Renal cortical epithelial cell (primary cell): ENCODE measurements at regions not wholly inside any gene's neighbourhood (a gene's known extent, or its start where the extent isn't known, plus 50 kb on each side); places are given as distances from the start of the nearest gene placed in this dataset.
A peak's percentile ranks its signal among the peaks of the same experiment; 100 is the strongest.

Source experiments
- DNase-seq: peaks from one replicate; pipeline ENCODE4 v3.0.0-alpha.2; 2011; ENCODE audit warnings: low read depth

DNA sequence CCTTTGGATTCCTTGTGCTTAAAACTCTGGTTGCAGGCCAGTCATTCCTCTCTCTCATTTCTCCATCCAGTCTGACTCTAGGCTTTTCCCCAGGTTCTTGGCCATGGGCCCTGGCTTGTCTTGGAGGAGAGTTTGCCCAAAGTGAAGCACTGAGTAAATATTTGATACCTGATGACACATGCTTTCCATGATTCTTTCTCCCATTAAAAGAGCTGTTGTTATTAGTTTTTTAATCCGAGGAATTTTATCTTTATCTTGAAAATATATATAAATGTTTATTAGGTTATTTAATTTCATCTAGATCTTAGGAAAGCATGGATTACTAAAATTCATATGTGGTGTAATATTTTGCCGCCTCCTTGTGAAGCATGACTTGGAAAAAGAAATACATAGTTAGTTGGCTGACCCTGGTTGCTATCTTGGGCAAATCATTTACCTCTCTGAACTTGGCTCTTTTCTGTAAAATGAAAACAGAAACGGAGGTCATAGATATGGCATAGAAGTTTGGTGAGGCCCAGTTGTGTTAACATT, 650.1 kb downstream of the SLC4A3 start:
- peak; percentile 91 for DNase-seq

DNA sequence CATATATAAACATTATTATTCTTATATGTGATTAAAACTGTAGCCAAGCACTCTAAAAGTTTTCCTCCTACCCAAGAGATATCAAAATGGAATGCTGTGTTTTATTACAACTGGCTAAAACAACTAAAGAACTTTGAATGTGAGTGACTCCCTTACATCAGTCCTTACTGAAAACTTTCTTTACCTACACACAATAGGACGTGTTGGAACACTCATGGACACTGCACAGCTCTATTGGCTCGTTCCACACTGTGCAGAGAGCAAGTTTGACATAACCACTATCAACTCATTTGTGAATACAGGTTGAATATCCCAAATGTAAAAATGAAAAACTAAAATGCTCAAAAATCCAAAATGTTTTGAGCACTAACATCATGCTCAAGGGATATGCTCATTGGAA, 650.6 kb downstream of the SLC4A3 start:
- no peak for DNase-seq

DNA sequence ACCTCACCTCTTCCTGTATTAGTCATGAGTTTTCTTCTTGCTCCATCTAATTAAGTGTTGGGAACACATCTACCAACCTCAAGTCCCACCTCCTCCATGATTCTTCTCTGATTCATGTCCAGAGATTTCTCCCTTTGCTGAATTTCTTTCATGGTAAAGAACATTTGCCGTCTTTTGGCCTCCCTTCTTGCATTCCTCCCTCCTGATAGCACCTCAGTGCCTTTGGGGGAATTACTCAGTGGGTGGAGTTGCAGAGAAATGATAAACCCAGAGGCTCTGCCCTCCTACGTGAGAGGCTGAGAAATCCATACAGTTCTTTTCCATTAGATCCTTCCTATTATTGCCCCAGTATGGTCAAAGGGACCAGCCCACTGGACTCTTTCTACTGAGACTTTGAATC, 651.9 kb downstream of the SLC4A3 start:
- DNase-seq: peak; percentile 87

DNA sequence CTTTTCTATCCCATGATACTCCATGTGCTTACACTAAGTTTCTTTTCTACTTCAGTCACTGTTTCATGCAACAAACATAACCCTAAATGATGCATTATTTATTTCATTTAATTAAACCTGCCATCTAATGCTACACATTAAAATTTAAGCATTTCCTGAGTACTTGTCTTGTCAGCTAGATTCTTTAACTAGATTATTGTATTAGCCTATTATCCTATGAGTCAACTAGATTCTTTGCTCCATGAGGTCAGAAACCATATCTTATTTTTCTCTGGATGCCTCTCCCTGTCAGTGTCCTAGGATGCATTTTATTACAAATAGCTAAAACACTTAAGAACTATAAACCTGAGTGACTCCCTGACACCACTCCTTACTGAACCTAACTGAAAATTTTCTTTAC, 652.4 kb downstream of the SLC4A3 start:
- DNase-seq: peak; percentile 22

DNA sequence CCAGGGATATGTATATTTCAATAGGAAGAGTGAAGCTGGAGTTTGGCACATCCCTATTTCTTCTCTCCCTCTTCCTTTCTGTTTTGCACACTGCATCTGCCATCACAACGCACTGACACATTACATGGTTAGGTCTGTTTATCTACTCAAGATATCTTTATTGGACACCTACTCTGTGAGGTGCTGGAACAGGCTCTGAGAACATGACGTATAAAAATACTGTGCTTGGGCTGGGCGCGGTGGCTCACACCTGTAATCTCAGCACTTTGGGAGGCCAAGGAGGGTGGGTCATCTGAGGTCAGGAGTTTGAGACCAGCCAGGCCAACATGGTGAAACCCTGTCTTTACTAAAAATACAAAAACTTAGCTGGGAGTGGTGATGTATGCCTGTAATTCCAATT, 653.3 kb downstream of the SLC4A3 start:
- no peak for DNase-seq

DNA sequence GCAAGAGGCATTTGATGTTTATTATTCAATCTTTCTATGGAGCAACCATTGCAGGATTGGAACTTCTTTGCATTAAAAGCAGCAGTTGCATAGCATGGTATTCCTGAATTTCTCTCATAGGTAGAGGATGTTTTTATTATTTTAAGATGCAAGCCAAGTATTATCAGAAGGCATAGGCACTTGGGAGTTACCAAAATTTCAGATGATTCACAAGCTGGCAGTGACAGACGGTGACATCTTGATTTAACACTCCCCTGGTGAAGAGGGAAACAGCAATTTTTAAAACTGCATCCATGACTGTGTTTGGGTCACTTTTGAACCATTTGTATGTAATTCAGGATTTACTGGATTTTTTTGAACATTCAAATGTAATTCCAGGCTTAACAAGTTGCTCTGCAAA, 654.3 kb downstream of the SLC4A3 start:
- DNase-seq: no peak

DNA sequence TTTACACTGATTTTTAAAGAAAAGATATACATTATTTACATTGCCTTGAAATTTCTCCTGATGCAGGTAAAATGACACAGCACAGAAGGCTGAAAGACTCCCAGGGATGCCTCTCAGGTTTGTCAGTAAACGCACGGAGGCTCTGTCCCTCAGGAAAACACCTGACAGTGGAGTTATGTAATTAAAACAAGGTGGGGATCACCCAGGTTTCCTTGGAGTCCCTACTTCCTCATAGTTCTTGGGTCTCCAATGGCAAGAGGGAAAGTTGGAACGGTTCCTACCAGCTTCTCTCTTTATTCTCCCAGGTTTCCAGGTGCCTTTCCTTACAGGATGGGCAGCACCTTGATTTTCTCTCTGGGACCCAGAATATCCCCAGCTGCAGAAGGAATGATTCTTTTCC, 654.8 kb downstream of the SLC4A3 start:
- DNase-seq: no peak

DNA sequence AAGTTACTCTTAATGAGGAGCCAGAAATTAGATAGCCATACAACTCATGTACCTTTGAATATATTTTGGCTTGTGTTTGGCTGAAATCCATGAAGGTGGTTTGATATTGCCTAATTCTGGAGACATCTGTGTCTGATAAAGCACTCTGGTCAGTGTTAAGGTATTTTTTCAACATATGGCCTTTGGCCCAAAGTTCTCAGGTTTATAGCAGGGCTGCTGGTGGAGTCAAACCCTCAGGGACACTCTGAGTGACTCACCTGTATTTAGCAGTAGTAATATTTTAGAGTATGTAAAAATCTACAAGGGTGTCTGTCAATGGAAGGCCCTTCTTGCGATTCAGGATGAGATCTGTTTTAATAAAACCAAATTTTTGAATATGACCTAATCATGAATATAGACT, 666.5 kb downstream of the SLC4A3 start:
- peak; percentile 22 for DNase-seq

DNA sequence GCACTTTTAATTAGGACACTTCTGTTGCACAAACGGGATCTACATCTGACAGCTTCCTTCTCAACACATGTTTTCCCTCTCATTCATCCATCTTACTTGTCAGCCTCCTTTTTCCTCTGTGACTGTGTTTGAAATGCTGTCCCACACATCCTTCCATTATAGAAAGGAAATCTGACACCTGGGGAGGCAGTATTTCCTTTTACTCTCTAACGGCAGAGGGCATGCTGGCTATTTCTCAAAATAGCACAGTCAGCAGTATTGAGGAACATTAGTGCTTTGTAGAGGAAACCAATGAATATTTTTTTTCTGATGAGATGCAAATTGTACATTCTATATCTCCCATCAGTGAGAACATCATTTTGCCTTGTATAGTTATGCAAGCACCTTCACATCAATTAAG, 668.7 kb downstream of the SLC4A3 start:
- peak; percentile 21 for DNase-seq

DNA sequence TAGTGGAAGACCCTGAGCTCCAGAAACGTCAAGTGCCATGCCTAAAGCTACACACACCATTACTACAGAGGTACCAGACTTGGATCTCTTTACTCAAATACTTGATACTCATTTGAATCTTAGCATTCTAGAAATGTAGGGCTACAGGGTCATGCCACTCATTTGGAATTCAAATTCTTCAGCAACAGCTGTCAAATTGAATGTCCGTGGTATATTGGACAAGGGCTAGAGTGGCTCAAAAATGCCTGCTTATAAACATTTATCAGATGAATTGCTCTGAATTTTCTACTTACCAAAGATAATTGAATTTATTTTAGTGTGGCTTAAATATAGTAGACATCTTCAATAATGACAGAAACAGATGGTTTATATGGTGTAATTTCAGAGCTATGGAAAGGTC, 669.7 kb downstream of the SLC4A3 start:
- no peak for DNase-seq

DNA sequence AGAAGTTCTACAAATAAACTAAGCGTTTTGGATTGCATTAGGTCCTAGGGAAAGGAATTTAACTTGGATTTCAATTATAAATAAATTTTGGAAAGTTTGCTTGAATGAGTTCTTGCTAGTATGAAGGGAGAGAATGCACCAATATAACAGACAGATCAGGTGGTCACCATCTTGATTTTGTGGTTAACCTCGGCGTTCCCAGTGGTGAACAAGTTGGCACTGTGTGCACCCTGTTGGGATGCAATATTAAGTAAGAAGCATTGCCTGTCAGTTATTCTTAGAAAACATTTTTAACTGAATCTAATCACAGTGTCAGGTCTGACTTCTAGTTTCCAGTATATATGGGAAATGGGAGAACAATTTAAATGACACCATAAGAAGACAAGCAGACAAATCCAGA, 673.4 kb downstream of the SLC4A3 start:
- peak; percentile 47 for DNase-seq

DNA sequence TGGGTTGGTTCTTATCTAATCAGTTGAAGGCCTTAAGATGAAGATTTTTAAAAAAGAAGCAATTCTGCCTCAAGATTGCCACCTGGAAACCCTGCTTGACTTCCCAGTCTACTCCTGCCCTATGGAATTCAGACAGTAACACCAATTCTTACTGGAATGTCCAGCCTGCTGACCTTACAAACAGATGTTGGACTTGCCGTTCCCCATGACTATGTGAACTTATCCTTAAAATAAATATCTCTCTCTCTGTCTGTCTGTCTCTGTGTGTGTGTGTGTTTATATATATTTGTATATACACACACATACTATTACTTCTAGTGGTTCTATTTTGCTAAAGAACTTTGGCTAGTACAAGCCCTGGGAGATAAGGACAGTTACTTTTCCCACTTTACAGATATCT, 675.3 kb downstream of the SLC4A3 start:
- no peak for DNase-seq

DNA sequence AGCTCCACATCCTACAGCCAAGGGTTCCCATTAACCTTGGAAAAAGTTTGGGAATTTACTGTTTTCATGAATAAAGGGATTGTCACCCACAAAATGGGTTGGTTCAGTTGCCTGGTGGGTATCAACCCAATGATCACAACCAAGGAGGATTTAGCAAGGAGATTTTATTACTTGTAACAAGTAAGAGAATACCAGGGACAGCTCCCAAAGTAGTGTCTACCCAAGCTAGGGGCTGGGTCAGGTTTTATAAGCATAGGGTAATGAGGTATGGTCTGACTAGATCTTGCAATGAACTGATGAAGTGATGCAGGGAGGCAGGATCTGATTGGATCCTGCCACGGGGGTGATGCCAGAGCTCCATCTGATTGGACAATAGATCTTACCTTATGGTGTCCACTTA, 681.8 kb downstream of the SLC4A3 start:
- DNase-seq: no peak

DNA sequence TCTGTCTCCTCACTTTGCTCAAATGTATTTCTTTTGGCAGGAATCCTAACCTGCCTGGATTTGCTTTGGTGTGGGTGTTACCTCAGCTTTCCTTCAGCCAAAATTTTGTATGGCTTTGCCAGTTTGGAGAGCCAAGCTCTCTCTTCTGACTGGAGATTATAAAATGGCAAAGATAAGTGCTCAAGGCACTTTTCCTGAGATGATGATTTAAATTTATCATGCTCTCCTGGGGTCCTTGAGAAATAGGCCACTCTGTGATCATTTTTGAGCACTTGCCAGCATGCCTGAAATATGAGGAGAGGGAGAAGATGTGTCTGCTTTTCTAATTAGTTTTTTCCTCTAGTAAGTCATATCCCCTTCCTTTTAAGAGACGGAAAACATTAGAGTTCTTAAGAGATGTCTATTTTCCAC, 683.0 kb downstream of the SLC4A3 start:
- DNase-seq: no peak

DNA sequence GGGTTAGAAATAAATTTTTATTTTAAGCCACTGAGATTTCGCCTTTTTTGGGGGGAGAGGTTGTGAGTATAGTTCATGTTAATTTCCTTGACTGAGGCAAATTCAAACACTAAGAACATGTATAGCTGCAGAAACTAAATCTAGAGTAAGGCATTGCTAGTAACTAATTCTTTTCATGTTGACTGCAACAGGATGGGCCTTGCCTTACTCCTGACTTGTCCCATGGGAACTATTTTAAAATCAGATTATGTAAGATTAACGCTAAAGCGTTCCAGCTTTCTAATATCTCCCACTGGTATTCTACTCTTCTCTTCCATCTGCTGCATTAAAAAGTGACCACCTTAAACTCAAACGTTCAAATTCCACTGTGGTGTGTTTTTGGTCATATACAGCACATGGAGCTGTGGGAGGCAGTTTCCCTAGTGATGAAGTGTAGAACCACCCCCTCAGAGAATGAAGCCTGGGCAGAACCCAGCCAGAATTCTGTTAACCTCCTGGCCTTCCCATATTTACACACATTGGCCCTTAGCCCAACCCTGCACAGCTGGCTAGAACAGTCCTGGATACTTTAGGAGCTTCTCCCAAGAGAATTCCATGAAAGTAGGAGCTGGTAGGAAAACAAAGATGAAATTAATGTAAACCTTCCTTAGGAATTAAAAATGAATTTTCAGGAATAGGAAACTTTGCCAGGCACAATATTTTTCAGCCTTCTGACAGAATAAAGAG, 687.8 kb downstream of the SLC4A3 start:
- DNase-seq: no peak

DNA sequence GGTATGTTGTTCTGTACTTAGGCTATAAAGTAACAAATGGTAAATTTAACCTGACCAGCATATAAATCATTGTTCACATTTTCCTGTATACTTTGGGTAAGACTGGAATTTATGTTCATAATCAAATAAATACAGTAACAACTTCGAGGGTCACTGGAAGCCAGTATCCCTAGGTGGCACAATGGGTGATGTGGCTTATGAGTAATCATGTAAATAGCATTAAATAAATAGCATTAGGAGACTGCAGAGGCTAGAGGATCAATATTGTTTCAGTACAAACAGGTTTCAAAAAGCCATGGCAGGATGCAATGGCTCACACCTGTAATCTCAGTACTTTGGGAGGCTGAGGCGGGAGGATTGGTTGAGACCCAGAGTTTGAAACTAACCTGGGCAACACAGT, 690.6 kb downstream of the SLC4A3 start:
- DNase-seq: no peak

DNA sequence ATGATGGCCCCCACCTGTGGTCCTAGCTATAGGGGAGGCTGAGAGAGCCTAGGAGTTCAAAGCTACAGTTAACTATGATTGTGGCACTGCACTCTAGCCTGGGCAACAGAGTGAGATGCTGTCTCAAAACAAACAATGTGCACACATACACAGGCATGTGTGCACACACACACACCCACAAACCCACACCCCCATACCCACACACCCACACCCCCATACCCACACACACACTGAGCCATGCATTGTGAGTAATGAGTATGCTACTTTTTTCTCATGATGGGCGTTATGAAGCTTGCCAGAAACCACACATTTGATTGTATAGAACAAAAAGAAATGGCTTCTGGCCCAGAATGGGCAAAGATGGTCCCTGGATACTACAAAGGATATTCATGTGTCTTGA, 691.1 kb downstream of the SLC4A3 start:
- DNase-seq: no peak

DNA sequence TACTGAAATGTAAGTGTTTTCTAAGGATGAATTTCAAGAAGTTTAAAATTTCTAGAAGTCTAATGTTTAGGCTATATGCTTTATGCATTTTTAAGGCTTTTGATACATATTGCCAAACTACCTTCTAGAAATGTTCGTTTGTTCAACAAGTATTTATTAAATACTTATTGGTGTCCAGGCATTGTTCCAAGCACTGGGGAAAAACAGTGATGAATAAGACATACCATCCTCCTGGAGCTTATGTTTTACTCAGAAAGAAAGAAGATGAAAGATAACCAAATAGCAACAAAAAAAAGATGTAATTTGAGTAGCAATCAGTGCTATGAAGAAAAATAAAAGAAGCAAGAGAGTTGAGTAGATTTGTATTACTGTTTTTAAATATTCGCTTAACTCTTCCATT, 692.9 kb downstream of the SLC4A3 start:
- DNase-seq: no peak

DNA sequence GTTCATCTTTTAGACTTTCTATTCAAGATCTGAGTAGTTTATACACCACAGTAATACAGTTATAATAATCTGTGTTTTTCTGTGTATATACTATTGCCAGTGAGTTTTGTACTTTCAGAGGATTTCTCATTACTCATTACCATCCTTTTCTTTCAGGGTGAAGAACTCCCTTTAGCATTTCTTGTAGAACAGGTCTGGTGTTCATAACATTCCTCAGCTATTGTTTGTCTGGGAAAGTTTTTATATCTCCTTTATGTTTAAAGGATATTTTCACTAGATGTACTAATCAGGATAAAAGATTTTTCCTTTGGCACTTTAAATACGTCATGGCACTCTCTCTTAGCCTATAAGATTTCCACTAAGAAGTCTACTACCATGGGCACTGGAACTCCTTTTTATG, 705.5 kb downstream of the SLC4A3 start:
- peak; percentile 13 for DNase-seq

DNA sequence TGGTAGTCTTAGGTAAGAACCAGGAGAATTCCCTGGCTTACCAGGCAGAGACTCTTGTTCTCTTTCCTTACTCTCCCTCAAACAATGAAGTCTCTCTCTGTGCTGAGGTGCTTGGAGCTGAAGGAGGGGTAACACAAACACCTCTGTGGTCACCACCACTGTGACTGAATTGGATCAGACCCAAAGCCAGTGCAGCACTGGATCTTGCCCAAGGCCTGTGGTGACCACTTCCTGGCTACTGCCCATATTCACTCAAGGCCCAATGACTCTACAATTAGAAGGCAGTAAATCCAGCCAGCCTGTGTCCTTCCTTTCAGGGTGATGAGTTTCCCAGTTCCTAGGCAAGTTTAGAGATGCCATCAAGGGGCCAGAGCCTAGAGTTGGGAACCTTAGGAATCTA, 706.8 kb downstream of the SLC4A3 start:
- peak; percentile 78 for DNase-seq

DNA sequence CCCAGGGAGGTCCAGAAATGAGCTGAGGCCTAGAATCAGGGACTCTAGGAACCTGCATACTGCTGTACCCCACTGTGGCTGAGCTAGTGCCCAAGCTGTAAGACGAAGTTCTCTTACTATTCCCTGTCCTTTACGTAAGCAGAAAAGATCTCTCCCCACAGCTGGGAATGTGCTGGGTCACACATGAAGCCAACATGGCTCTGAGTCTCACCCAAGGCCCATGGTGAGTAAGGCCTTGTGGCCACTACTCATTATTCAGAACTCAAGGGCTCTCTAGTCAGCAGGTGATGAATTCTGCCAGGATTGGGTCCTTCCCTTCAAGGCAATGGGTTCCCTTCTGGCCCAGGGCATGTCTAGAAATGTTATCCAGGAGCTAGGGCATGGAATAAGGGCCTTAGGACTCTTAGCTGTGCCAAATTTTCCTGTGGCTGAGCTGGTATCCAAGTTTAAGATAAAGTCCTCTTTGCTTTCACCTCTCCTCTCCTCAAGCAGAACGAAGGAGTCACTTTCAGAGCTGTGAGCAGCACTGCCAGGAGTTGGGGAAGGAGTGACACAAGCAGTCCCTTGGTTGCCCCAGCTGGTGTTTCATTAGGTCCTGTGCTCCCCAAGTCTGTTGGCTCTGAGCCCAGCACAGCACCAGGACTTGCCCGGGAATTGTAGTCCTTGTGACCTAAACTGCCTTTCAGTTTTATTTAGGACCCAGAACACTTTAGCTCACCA, 707.6 kb downstream of the SLC4A3 start:
- DNase-seq: no peak

DNA sequence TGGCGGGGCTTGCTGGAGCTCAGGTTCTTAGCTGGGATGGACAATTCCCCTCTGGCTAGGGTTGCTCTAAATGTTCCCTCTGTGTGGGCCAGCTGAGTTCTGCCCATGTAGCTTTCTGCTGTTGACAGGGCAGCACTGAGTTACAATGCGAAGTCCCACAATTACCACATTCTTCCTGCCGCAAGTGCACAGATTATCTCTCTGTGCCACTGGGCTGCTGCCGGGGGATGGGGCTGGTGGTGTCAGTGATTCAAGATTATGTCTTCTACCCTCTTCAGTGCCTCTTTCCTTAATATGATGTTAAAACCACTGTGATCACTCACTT, 708.1 kb downstream of the SLC4A3 start:
- DNase-seq: no peak

DNA sequence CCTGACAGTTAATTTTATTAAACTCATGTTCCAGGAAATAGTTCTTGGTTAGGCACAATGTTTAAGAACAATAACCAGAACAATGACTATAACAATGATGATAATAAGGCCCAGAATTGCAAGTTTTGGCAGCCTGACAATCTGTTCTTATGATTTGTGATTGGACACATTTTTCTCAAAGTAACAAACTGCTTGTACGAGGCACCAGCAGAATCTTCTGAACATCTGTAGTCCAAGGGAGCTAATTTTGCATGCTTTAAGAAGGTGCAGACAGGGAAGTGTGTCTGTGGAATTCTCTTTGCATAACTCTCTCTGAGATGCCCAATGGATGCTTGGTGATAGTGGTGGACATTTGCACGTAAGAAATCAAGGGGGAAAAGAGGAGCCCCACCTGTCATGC, 709.3 kb downstream of the SLC4A3 start:
- no peak for DNase-seq
